AML-193 (cell line): ENCODE measurements at regions not wholly inside any gene's neighbourhood (a gene's known extent, or its start where the extent isn't known, plus 50 kb on each side); places are given as distances from the start of the nearest gene placed in this dataset.
"Not testable (repeated sequence)": the region's sequence is repeated elsewhere in the genome, so short reads cannot be mapped to it uniquely, and the experiment has no call there.

ENCODE experiments used
- DNase-seq, 2 experiments: peaks; one replicate each; lab custom pipeline; 2025; lab: John Stamatoyannopoulos, UW

GRCh38 chr4:143819029-143819428 lies 86.3 kb downstream of the GYPE start:
- DNase-seq: no peak

- not testable (repeated sequence) for DNase-seq
Observed at GRCh38 chr4:143817866-143818265, 87.5 kb downstream of the GYPE start.

- DNase-seq: not testable (repeated sequence)
Observed at GRCh38 chr4:143815375-143815774, 90.0 kb downstream of the GYPE start.

- DNase-seq: not testable (repeated sequence)
Observed at GRCh38 chr4:143813431-143814154, 91.8 kb downstream of the GYPE start.

GRCh38 chr4:143791693-143792092 lies 91.2 kb upstream of the FREM3 start:
- DNase-seq: not testable (repeated sequence)

GRCh38 chr4:143790425-143790824 lies 90.0 kb upstream of the FREM3 start:
- not testable (repeated sequence) for DNase-seq

GRCh38 chr4:143789618-143790017 lies 89.1 kb upstream of the FREM3 start:
- DNase-seq: not testable (repeated sequence)

- DNase-seq: no peak
Observed at GRCh38 chr4:143784567-143784966, 84.1 kb upstream of the FREM3 start.

GRCh38 chr4:143782521-143782920 lies 82.0 kb upstream of the FREM3 start:
- DNase-seq: no peak

GRCh38 chr4:143773998-143774895 lies 73.8 kb upstream of the FREM3 start:
- DNase-seq: peak; percentile 44 to 51

GRCh38 chr4:143771269-143771668 lies 70.8 kb upstream of the FREM3 start:
- no peak for DNase-seq

GRCh38 chr4:143768007-143768591 lies 67.6 kb upstream of the FREM3 start:
- DNase-seq: no peak

GRCh38 chr4:143763587-143763986 lies 63.1 kb upstream of the FREM3 start:
- no peak for DNase-seq

- DNase-seq: no peak
Observed at GRCh38 chr4:143762511-143762910, 62.0 kb upstream of the FREM3 start.
